GM06990 (cell line): ENCODE measurements at regions not wholly inside any gene's neighbourhood (a gene's known extent, or its start where the extent isn't known, plus 50 kb on each side); places are given as distances from the start of the nearest gene placed in this dataset.

ENCODE experiments used
- DNase-seq: peaks from one replicate; pipeline ENCODE4 v3.0.0-alpha.2; 2011; ENCODE audit not compliant: insufficient read length; ENCODE audit errors: extremely low read depth
- H3K27me3 ChIP-seq: replicated peaks from 2 replicates; pipeline ENCODE4 v1.6.0; 2011; ENCODE audit warnings: low read length; ENCODE audit not compliant: control insufficient read depth, insufficient read depth
- H3K36me3 ChIP-seq: 2 replicates; pipeline ENCODE4 v1.5.1; 2011; ENCODE audit warnings: low read length; ENCODE audit not compliant: control insufficient read depth, insufficient read depth
- H3K4me3 ChIP-seq: replicated peaks from 2 replicates; pipeline ENCODE4 v1.5.1; 2011; ENCODE audit warnings: low read depth, mild to moderate bottlenecking, control low read depth, low read length
- CTCF ChIP-seq: IDR thresholded peaks from 2 replicates; pipeline ENCODE4 v1.5.1; 2011; ENCODE audit warnings: low read length, control low read depth, mild to moderate bottlenecking, inconsistent platforms; ENCODE audit not compliant: insufficient read depth, poor library complexity, severe bottlenecking

- Histone ChIP-seq H3K4me3 (no peak overlapping the region), H3K27me3 (no peaks in the 10 kb centered on the region), H3K36me3 (no peaks in the 10 kb centered on the region)
- no peak for DNase-seq
- TF ChIP-seq CTCF, result no peak
These were observed 614.3 kb downstream of the ISL1 start for GRCh38 chr5:51997500-51997899.

- no peak for TF ChIP-seq CTCF
- Histone ChIP-seq H3K36me3 (no peaks in the 10 kb centered on the region), H3K4me3 (no peak overlapping the region), H3K27me3 (no peaks in the 10 kb centered on the region)
- no peak for DNase-seq
These were observed 614.7 kb downstream of the ISL1 start for GRCh38 chr5:51997949-51998348.

GRCh38 chr5:52007230-52007858 lies 624.1 kb downstream of the ISL1 start:
- H3K4me3 ChIP-seq, result no peak overlapping the region
- no peak for DNase-seq
- H3K36me3 ChIP-seq, result no peaks in the 10 kb centered on the region
- no peaks in the 10 kb centered on the region for H3K27me3 ChIP-seq
- peak; percentile 58 for TF ChIP-seq CTCF

- no peak for TF ChIP-seq CTCF
- no peaks in the 10 kb centered on the region for H3K27me3 ChIP-seq
- DNase-seq, result no peak
- no peaks in the 10 kb centered on the region for H3K36me3 ChIP-seq
- no peak overlapping the region for H3K4me3 ChIP-seq
These were observed 627.2 kb downstream of the ISL1 start for GRCh38 chr5:52010454-52010853.

GRCh38 chr5:52013523-52013922 lies 630.3 kb downstream of the ISL1 start:
- no peak for DNase-seq
- Histone ChIP-seq H3K36me3 (no peaks in the 10 kb centered on the region), H3K27me3 (no peaks in the 10 kb centered on the region), H3K4me3 (no peak overlapping the region)
- TF ChIP-seq CTCF, result no peak

- H3K36me3 ChIP-seq, result no peaks in the 10 kb centered on the region
- TF ChIP-seq CTCF, result no peak
- no peak for DNase-seq
- H3K4me3 ChIP-seq, result no peak overlapping the region
- H3K27me3 ChIP-seq, result no peaks in the 10 kb centered on the region
These were observed 632.5 kb downstream of the ISL1 start for GRCh38 chr5:52015760-52016159.
